SJCRH30 (cell line): ENCODE measurements at regions not wholly inside any gene's neighbourhood (a gene's known extent, or its start where the extent isn't known, plus 50 kb on each side); places are given as distances from the start of the nearest gene placed in this dataset.

ENCODE experiments used
- DNase-seq, 2 experiments: peaks; one replicate each; pipeline ENCODE4 v3.0.0-alpha.2; 2015 to 2020
- H3K27ac ChIP-seq: fragments of 250-450 bp; sonication (Bioruptor Pico); 2 replicates; pipeline ENCODE4 v1.5.1; 2020; ENCODE audit warnings: mild to moderate bottlenecking, moderate library complexity
- H3K27me3 ChIP-seq: fragments of 250-450 bp; sonication (Bioruptor Pico); 2 replicates; pipeline ENCODE4 v1.5.1; 2020; ENCODE audit warnings: mild to moderate bottlenecking, moderate library complexity
- H3K36me3 ChIP-seq: fragments of 250-450 bp; sonication (Bioruptor Pico); 2 replicates; pipeline ENCODE4 v1.5.1; 2020; ENCODE audit warnings: mild to moderate bottlenecking, moderate library complexity
- H3K4me1 ChIP-seq: fragments of 250-450 bp; sonication (Bioruptor Pico); 2 replicates; pipeline ENCODE4 v1.5.1; 2020; ENCODE audit warnings: mild to moderate bottlenecking, moderate library complexity
- H3K4me3 ChIP-seq: fragments of 250-450 bp; sonication (Bioruptor Pico); 2 replicates; pipeline ENCODE4 v1.5.1; 2020; ENCODE audit warnings: mild to moderate bottlenecking, moderate library complexity
- H3K9me3 ChIP-seq: fragments of 250-450 bp; sonication (Bioruptor Pico); replicated peaks from 2 replicates; pipeline ENCODE4 v1.5.1; 2020; ENCODE audit warnings: mild to moderate bottlenecking, moderate library complexity

- no peak for DNase-seq
- H3K4me3 ChIP-seq: no peak overlapping the region
- peaks cover 6% of the 10 kb centered on the region; the same call in 1 of the 2 replicates for H3K27me3 ChIP-seq
- no peak overlapping the region for H3K27ac ChIP-seq
- no peaks in the 10 kb centered on the region for H3K36me3 ChIP-seq
- H3K4me1 ChIP-seq: no peaks in the 10 kb centered on the region
- no peaks in the 10 kb centered on the region for H3K9me3 ChIP-seq
These were observed 620.1 kb upstream of the DPP6 start for GRCh38 chr7:153432063-153432462.

DNA sequence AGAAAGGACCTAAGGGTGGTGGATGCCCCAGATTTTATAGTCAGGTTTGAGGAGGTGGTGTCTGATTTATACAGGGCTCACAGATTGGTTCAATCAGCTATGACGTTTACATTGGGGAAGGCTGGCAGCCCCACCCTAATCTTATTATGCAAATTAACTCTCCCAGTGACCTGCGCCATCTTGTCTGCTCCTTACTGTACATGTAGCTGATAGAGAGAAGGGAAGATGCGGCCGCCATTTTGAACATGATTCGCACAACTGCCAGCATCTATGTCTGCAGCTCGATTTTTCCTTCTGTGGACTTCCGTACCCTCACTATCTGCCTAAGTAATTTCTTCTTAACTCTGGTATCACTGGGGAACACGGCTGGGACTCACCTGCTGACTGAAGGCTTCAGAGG, 619.0 kb upstream of the DPP6 start:
- H3K36me3 ChIP-seq: no peaks in the 10 kb centered on the region
- H3K4me3 ChIP-seq: no peak overlapping the region
- no peak overlapping the region for H3K27ac ChIP-seq
- H3K9me3 ChIP-seq: no peaks in the 10 kb centered on the region
- no peaks in the 10 kb centered on the region for H3K4me1 ChIP-seq
- DNase-seq: no peak
- H3K27me3 ChIP-seq: peaks cover 6% of the 10 kb centered on the region; the same call in 1 of the 2 replicates

- Histone ChIP-seq H3K4me1 (no peaks in the 10 kb centered on the region), H3K9me3 (no peaks in the 10 kb centered on the region), H3K27ac (no peak overlapping the region), H3K27me3 (peaks cover 15% of the 10 kb centered on the region; the same call in 1 of the 2 replicates), H3K4me3 (no peak overlapping the region), H3K36me3 (no peaks in the 10 kb centered on the region)
- no peak for DNase-seq
These were observed 611.5 kb upstream of the DPP6 start for GRCh38 chr7:153440715-153441114.

DNA sequence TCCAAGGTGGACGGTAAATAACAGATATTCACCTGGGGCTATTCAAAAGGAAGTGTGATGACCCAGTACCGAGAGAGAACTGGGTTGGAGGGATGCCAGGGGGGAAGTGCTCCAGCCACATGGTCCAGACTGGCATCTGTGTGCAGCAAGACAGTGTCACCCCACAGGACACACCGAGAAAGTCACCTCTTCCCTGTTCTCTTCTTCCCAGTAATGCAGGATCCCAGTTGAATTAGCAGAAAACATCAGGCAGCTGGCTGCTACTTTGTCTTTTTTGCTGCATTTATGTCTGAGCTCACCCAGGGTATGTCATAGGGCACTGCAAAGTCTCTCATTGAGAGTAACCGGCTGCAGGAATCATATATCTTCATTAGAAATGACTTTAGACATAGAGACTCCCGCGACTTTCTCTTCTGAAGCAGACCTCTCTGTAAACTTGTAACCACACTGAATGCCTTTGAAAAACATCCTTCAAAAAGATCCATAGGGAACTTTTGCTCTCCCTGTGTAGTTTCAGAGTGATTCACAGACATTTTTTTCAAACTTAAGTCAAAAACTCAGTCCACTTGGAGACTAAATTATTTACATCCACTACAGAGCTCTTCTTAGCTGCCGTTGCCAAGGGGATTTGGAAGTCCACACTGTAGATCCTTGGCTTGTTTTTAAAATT, 609.0 kb upstream of the DPP6 start:
- Histone ChIP-seq H3K4me1 (no peaks in the 10 kb centered on the region), H3K27ac (no peak overlapping the region), H3K27me3 (peaks cover 15% of the 10 kb centered on the region; the same call in 1 of the 2 replicates), H3K4me3 (no peak overlapping the region), H3K9me3 (no peaks in the 10 kb centered on the region), H3K36me3 (no peaks in the 10 kb centered on the region)
- no peak for DNase-seq

DNA sequence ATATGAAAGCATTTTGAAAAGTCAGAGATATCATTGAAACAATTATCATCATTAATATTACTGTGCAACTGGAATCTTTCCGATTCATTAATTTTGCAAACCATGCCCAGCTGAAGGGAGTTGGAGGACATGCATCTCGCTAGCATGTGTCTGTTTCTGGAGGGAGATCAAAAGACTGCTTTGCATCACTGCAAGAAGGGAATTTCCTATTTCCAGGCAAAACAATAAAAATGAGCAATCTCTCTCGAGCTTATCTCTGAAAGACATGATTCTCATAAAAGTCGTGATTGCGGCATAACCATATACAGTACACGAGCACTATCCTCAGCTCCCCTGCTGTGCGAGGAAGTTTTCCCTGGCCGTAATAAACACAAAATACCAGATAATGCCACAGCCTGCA, 607.6 kb upstream of the DPP6 start:
- Histone ChIP-seq H3K27me3 (0 out of 2 replicates have a peak, but pooled peaks cover 10% of the 10 kb centered on the region), H3K4me3 (no peak overlapping the region), H3K36me3 (no peaks in the 10 kb centered on the region), H3K9me3 (no peaks in the 10 kb centered on the region), H3K4me1 (no peaks in the 10 kb centered on the region), H3K27ac (no peak overlapping the region)
- DNase-seq: no peak

- H3K36me3 ChIP-seq: no peaks in the 10 kb centered on the region
These were observed 606.6 kb upstream of the DPP6 start for GRCh38 chr7:153445641-153446040.

GRCh38 chr7:153446490-153446889, 605.7 kb upstream of the DPP6 start:
- Histone ChIP-seq H3K4me1 (no peaks in the 10 kb centered on the region), H3K4me3 (no peak overlapping the region), H3K9me3 (no peaks in the 10 kb centered on the region), H3K27me3 (0 out of 2 replicates have a peak, but pooled peaks cover 10% of the 10 kb centered on the region), H3K36me3 (no peaks in the 10 kb centered on the region), H3K27ac (no peak overlapping the region)
- no peak for DNase-seq

More at GRCh38 chr7:153445641-153446040, 606.6 kb upstream of the DPP6 start:
- H3K27ac ChIP-seq: no peak overlapping the region
- DNase-seq: no peak
- no peaks in the 10 kb centered on the region for H3K9me3 ChIP-seq
- 0 out of 2 replicates have a peak, but pooled peaks cover 10% of the 10 kb centered on the region for H3K27me3 ChIP-seq
- H3K4me1 ChIP-seq: no peaks in the 10 kb centered on the region
- H3K4me3 ChIP-seq: no peak overlapping the region

- Histone ChIP-seq H3K9me3 (no peaks in the 10 kb centered on the region), H3K4me1 (no peaks in the 10 kb centered on the region), H3K36me3 (no peaks in the 10 kb centered on the region), H3K4me3 (no peak overlapping the region), H3K27ac (no peak overlapping the region), H3K27me3 (0 out of 2 replicates have a peak, but pooled peaks cover 6% of the 10 kb centered on the region)
- no peak for DNase-seq
These were observed 605.2 kb upstream of the DPP6 start for GRCh38 chr7:153447011-153447410.

- Histone ChIP-seq H3K9me3 (no peaks in the 10 kb centered on the region), H3K36me3 (no peaks in the 10 kb centered on the region), H3K4me1 (no peaks in the 10 kb centered on the region), H3K27me3 (peaks cover 18% of the 10 kb centered on the region), H3K4me3 (no peak overlapping the region), H3K27ac (no peak overlapping the region)
- DNase-seq: no peak
These were observed 599.5 kb upstream of the DPP6 start for GRCh38 chr7:153452661-153453060.

DNA sequence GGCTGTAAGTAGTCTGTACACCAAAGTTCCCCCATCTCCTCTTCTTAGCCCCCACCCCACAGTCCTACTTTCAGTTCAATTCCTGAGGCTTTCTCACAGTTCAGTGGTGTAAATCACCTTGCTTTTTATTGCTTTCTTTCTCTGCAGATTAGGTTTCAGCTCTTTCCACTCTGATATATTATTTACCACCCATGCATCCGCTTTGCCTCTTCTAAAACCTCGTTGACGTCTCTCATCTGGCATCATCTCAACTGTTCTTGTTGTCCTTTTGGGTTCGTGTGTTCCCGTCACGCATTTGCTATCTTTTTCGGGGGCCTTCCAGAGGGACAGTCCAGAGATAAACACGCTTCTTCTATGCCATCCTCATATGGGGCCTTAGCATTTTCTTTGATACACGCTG, 597.9 kb upstream of the DPP6 start:
- no peaks in the 10 kb centered on the region for H3K4me1 ChIP-seq
- H3K9me3 ChIP-seq: no peaks in the 10 kb centered on the region
- peaks cover 24% of the 10 kb centered on the region for H3K27me3 ChIP-seq
- no peak for DNase-seq
- H3K36me3 ChIP-seq: no peaks in the 10 kb centered on the region
- H3K4me3 ChIP-seq: no peak overlapping the region
- no peak overlapping the region for H3K27ac ChIP-seq

GRCh38 chr7:153457746-153458145, 594.5 kb upstream of the DPP6 start:
- Histone ChIP-seq H3K9me3 (no peaks in the 10 kb centered on the region), H3K4me3 (no peak overlapping the region), H3K27ac (no peak overlapping the region), H3K4me1 (no peaks in the 10 kb centered on the region), H3K27me3 (peaks cover 24% of the 10 kb centered on the region), H3K36me3 (no peaks in the 10 kb centered on the region)
- no peak for DNase-seq

DNA sequence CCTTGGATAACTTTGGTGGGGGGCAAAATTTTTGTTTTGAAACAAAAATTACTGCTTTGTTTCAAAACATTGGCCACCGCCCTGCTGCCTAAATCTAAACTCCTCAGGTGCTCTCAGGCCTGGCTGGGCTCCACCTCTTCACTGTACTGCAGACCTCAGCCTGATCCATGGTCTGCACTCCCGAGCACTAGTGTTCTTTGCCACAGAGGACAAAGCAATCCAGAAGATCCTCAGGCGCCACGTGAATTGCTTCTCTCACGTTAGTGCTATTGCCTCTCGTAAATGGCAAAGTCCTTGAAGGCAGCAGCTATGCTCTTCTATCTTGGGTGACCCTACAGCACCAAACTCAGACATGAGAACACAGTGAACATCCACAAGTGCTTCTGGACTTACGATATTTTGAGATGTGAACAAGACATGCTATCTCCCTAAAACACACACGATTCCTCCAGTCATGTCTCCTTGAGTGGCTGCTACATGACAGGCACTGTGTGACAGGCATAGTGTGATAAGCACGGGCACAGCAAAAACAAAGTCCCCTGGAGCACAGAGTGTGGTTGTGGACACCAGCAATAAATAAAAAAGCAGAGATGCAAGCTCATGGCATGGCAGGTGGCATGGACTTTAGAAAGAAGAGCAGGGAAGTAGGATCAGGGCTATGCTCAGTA, 582.1 kb upstream of the DPP6 start:
- no peak for DNase-seq
- no peak overlapping the region for H3K27ac ChIP-seq

DNA sequence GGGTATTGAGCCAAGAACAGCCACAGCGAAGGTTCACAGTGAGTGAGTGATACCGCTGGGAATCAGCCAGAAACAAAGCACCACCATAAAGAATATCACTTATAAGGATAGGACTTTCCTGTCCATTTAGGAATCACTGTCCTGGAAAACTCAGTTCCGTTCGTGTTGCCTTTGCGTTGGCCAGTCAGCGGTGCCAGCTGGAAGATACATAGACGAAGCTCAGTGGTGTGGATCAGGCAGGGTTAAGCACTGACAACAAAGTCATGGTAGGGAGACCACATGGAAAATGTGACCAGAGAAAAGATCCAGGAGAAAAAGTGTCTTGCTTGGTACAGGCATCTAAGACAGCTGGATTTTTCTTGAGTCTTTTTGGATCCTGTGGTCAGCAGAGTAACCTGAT, 579.7 kb upstream of the DPP6 start:
- Histone ChIP-seq H3K27me3 (peaks cover 4% of the 10 kb centered on the region; the same call in 1 of the 2 replicates), H3K36me3 (no peaks in the 10 kb centered on the region), H3K4me1 (peaks cover 7% of the 10 kb centered on the region), H3K27ac (no peak overlapping the region), H3K9me3 (no peaks in the 10 kb centered on the region), H3K4me3 (no peak overlapping the region)
- DNase-seq: no peak

More for the DNA sequence above, 582.1 kb upstream of the DPP6 start:
- Histone ChIP-seq H3K4me3 (no peak overlapping the region), H3K36me3 (no peaks in the 10 kb centered on the region), H3K9me3 (no peaks in the 10 kb centered on the region), H3K27me3 (peaks cover 4% of the 10 kb centered on the region; the same call in 1 of the 2 replicates), H3K4me1 (peaks cover 7% of the 10 kb centered on the region)

DNA sequence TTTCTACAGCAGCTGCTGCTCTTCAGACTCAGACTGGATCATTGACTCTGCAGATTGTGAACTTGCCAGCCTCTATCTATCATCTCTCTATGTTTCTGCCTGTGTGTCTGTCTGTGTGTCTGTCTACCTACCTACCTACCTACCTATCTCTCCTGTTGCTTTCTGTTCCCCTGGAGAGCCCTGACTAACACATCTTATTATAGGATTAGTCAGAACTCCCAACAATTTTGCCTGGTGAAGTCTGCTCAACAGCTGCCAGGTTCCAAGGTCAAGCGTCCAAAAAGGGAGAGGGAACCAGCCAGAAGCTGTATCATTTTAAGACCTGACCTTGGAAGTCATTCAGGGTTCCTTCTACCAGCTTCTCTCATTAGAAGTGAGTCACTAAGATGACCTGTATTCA, 579.0 kb upstream of the DPP6 start:
- H3K27ac ChIP-seq: no peak overlapping the region
- H3K36me3 ChIP-seq: no peaks in the 10 kb centered on the region
- peaks cover 7% of the 10 kb centered on the region for H3K4me1 ChIP-seq
- no peaks in the 10 kb centered on the region; the same call in 1 of the 2 replicates for H3K27me3 ChIP-seq
- H3K4me3 ChIP-seq: no peak overlapping the region
- peak in 1 of 2 experiments; percentile 7 for DNase-seq
- H3K9me3 ChIP-seq: no peaks in the 10 kb centered on the region

DNA sequence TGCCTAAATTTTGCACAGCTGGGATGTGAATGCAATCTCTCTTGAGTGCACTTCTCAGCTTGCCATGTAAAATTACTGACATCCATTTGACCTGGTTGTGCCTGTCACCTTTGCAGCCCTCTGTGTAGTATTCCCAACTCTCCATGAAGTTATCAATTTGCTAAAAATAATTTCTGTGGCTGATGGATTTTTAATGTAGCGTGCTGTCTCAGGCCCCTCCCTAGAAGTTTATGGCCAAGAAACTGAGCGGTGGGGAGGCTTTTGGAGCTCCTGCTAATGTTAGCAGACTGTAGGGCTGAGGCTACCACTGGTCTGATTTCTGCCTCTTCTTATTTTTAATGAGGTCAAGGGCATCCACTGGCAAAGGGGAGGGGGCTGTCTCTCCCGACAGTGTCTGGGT, 577.0 kb upstream of the DPP6 start:
- Histone ChIP-seq H3K27ac (no peak overlapping the region), H3K9me3 (no peaks in the 10 kb centered on the region), H3K4me1 (peaks cover 7% of the 10 kb centered on the region), H3K36me3 (no peaks in the 10 kb centered on the region), H3K4me3 (no peak overlapping the region), H3K27me3 (no peaks in the 10 kb centered on the region)
- no peak for DNase-seq
